ENCODE measurements at regions not wholly inside any gene's neighbourhood (a gene's known extent, or its start where the extent isn't known, plus 50 kb on each side); places are given as distances from the start of the nearest gene placed in this dataset.

DNA sequence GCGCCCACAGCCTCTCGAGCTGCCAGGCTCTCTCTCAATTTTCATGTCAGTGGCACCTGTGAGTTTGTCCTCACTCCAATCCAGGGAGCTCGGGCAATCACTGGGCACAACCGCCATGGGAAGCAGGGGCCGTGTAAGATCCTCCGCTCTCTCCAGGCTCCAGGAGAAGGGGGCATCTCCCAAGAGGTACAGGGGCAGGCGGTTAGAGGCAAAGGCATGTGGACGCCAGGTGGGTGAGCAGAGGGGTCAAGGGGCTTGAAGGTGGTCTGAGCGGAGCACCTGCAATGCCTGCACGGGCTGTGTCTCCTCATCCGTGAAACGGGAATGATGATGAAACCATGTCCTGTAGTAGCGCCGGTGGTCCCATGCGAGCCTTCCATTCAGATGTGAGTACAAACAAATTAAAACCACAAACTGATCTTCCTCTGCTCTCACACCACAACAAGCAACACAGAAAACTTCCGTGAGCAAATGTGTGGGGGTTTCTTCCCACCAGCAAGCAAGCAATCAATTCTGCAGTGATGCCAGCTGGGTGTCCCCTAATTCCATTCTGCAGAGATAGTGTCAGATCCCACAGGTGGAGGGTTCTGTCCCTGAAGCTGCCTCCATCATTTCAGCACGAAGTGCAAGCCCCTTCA lies 222.5 kb upstream of the PMEPA1 start:
- TF ChIP-seq CTCF (conservative IDR thresholded peaks at IDR 0.05; ENCODE audit: low read depth, low read length): no peak
- TF ChIP-seq EZH2 (IDR thresholded peaks at IDR 0.05; ENCODE audit: borderline replicate concordance, low read depth, low read length, poor library complexity, severe bottlenecking): no peak
